ENCODE measurements at regions not wholly inside any gene's neighbourhood (a gene's known extent, or its start where the extent isn't known, plus 50 kb on each side); places are given as distances from the start of the nearest gene placed in this dataset.
"Not testable (repeated sequence)": the region's sequence is repeated elsewhere in the genome, so short reads cannot be mapped to it uniquely, and the experiment has no call there.

DNA sequence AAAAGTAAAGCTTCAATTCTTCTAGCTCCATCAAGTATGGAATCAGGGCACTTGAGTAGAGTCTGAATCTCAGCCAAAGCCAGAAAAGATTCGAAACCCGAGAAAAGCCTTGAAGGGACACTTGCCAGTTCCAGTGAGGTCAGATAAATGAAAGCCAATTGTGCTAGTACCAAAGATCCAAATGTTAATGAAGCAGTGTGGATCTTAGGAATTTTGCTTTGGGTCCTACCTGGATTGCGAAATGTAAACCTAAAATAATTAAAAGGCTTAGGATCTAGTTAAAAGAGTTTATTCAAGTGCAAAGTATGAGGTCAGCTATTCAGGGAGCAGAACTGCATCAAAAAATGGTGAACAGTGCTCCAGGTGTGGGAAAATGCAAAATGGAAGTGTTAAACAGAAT, 552.6 kb downstream of the NAP1L3 start:
- DNase-seq (ENCODE audit: low spot score), result no peak
- WGBS, result 74% methylated on average over 3 of the region's 3 CpGs
- no peaks in the 10 kb centered on the region for H3K4me1 ChIP-seq (ENCODE audit: control insufficient read depth in 4 of 4, insufficient read depth in 4 of 4, low read length in 3 of 4)
- no peaks in the 10 kb centered on the region for H3K9me3 ChIP-seq (ENCODE audit: control insufficient read depth in 4 of 4, low read length in 3 of 4)
- no peaks in the 10 kb centered on the region for H3K27me3 ChIP-seq (ENCODE audit: control insufficient read depth in 4 of 4, insufficient read depth in 4 of 4, low read length in 3 of 4)
- no peak overlapping the region for H3K4me3 ChIP-seq (ENCODE audit: low read depth in 1 of 3, low read length in 3 of 3)
- H3K9ac ChIP-seq (ENCODE audit: low read depth in 1 of 2, low read length in 2 of 2), result no peak overlapping the region
- no peaks in the 10 kb centered on the region for H3K36me3 ChIP-seq (ENCODE audit: control insufficient read depth in 4 of 4, insufficient read depth in 3 of 4, low read depth in 1 of 4, low read length in 3 of 4)
- TF ChIP-seq TAF1 (conservative IDR thresholded peaks at IDR 0.05), result no peak
- TF ChIP-seq, protein P1, sequence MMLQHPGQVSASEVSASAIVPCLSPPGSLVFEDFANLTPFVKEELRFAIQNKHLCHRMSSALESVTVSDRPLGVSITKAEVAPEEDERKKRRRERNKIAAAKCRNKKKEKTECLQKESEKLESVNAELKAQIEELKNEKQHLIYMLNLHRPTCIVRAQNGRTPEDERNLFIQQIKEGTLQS (IDR thresholded peaks at IDR 0.05), result no peak
- no peak overlapping the region for H3K27ac ChIP-seq (ENCODE audit: low read depth in 1 of 2, low read length in 2 of 2)

DNA sequence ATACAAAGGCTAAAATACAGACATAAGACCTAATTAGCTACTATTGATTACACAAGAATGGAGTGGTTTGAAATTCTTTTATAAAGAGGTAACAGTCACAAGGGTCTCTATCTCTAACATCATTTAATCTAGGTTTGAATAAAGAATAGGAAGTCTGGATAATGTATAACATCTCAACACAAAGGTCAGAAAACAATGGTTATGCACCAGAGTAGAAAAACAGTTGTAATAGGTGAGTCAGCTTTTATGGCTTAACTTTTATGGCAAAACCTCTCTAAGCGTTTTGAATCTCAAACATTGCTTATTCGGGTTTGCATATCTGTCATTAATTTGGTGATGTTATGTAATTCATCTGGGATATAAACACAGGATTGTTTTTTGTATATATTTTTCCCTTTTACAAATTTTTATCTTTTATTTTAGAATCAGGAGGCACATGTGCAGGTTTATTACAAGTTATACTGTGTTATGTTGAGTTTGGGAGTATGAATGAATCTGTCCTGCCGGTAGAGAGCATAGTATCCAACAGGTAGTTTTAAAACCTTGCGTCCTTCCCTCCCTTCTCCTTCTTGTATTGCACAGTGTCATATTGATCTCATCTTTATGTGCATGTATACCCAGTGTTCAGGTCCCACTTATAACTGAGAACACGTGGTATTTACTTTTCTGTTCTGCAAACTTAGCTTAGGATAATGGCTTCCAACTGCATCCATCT, 569.9 kb downstream of the NAP1L3 start:
- not testable (repeated sequence) for H3K4me1 ChIP-seq (ENCODE audit: control insufficient read depth in 4 of 4, insufficient read depth in 4 of 4, low read length in 3 of 4); H3K27ac ChIP-seq (ENCODE audit: low read depth in 1 of 2, low read length in 2 of 2); H3K27me3 ChIP-seq (ENCODE audit: control insufficient read depth in 4 of 4, insufficient read depth in 4 of 4, low read length in 3 of 4); H3K36me3 ChIP-seq (ENCODE audit: control insufficient read depth in 4 of 4, insufficient read depth in 3 of 4, low read depth in 1 of 4, low read length in 3 of 4); DNase-seq (ENCODE audit: low spot score); H3K9me3 ChIP-seq (ENCODE audit: control insufficient read depth in 4 of 4, low read length in 3 of 4); H3K9ac ChIP-seq (ENCODE audit: low read depth in 1 of 2, low read length in 2 of 2); H3K4me3 ChIP-seq (ENCODE audit: low read depth in 1 of 3, low read length in 3 of 3)
- WGBS, result 69% methylated on average over 5 of the region's 5 CpGs

DNA sequence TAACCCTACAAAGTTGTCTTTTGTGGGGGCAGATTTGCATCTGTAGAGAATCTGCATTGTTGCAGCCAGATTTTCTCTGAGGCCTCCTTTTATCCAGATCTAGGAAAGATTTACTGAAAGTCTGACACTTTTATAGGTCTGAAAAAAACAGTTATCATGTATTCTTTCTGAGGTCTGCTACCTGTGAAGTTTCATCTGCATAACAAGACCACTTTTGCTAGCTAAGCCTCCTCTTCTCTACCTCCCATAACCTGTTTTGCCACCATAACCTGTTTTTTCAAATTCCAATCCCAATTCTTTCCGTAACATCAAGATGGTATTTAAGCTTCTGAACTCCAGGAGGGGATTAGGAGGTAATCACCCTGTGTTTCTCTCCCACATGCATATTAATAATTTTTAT, 577.8 kb downstream of the NAP1L3 start:
- not testable (repeated sequence) for H3K4me1 ChIP-seq (ENCODE audit: control insufficient read depth in 4 of 4, insufficient read depth in 4 of 4, low read length in 3 of 4); H3K27me3 ChIP-seq (ENCODE audit: control insufficient read depth in 4 of 4, insufficient read depth in 4 of 4, low read length in 3 of 4); H3K9ac ChIP-seq (ENCODE audit: low read depth in 1 of 2, low read length in 2 of 2)

DNA sequence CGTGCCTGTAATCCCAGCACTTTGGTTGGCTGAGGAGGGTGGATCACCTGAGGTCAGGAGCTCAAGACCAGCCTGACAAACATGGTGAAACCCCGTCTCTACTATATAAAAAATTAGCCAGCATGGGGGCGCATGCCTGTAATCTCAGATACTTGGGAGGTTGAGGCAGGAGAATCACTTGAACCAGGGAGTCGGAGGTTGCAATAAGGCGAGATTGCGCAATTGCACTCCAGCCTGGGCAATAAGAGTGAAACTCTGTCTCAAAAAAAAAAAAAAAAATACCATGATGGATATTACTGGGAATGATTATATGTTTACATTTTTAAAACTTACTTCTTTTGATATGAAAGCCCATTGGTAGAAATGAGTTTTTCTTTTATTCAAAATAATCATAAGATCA, 594.5 kb downstream of the NAP1L3 start:
- not testable (repeated sequence) for H3K9me3 ChIP-seq (ENCODE audit: control insufficient read depth in 4 of 4, low read length in 3 of 4); H3K9ac ChIP-seq (ENCODE audit: low read depth in 1 of 2, low read length in 2 of 2); H3K4me1 ChIP-seq (ENCODE audit: control insufficient read depth in 4 of 4, insufficient read depth in 4 of 4, low read length in 3 of 4); DNase-seq (ENCODE audit: low spot score); H3K27me3 ChIP-seq (ENCODE audit: control insufficient read depth in 4 of 4, insufficient read depth in 4 of 4, low read length in 3 of 4); H3K36me3 ChIP-seq (ENCODE audit: control insufficient read depth in 4 of 4, insufficient read depth in 3 of 4, low read depth in 1 of 4, low read length in 3 of 4); H3K27ac ChIP-seq (ENCODE audit: low read depth in 1 of 2, low read length in 2 of 2); H3K4me3 ChIP-seq (ENCODE audit: low read depth in 1 of 3, low read length in 3 of 3)
- WGBS, result 81% methylated on average over 6 of the region's 6 CpGs

More for the DNA sequence above, 577.8 kb downstream of the NAP1L3 start:
- not testable (repeated sequence) for H3K4me3 ChIP-seq (ENCODE audit: low read depth in 1 of 3, low read length in 3 of 3); H3K9me3 ChIP-seq (ENCODE audit: control insufficient read depth in 4 of 4, low read length in 3 of 4); H3K36me3 ChIP-seq (ENCODE audit: control insufficient read depth in 4 of 4, insufficient read depth in 3 of 4, low read depth in 1 of 4, low read length in 3 of 4); DNase-seq (ENCODE audit: low spot score); H3K27ac ChIP-seq (ENCODE audit: low read depth in 1 of 2, low read length in 2 of 2)
- 79% methylated on average over 1 of the region's 1 CpG for WGBS

DNA sequence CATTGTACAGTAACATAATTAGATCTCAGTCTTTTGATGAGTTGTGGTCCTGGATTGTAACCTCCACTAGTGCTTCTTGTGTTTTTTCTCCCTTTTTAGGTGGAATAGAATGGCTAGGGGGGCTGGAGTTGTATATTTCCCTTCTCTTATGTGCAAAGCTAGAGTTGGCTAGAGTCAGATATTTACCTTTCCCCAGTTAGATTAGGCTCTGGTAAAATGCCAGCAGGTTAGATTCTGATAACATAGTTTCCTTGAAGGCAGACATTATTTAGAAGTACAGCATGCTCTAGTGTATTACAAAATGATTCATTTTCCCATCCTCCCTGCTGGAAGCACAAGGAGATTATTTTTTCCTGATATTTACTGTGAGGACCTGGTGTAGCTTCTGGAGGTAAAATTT, 618.1 kb downstream of the NAP1L3 start:
- not testable (repeated sequence) for H3K4me1 ChIP-seq (ENCODE audit: control insufficient read depth in 4 of 4, insufficient read depth in 4 of 4, low read length in 3 of 4); H3K9me3 ChIP-seq (ENCODE audit: control insufficient read depth in 4 of 4, low read length in 3 of 4); H3K36me3 ChIP-seq (ENCODE audit: control insufficient read depth in 4 of 4, insufficient read depth in 3 of 4, low read depth in 1 of 4, low read length in 3 of 4); H3K27me3 ChIP-seq (ENCODE audit: control insufficient read depth in 4 of 4, insufficient read depth in 4 of 4, low read length in 3 of 4); H3K4me3 ChIP-seq (ENCODE audit: low read depth in 1 of 3, low read length in 3 of 3); DNase-seq (ENCODE audit: low spot score); H3K27ac ChIP-seq (ENCODE audit: low read depth in 1 of 2, low read length in 2 of 2); H3K9ac ChIP-seq (ENCODE audit: low read depth in 1 of 2, low read length in 2 of 2)

DNA sequence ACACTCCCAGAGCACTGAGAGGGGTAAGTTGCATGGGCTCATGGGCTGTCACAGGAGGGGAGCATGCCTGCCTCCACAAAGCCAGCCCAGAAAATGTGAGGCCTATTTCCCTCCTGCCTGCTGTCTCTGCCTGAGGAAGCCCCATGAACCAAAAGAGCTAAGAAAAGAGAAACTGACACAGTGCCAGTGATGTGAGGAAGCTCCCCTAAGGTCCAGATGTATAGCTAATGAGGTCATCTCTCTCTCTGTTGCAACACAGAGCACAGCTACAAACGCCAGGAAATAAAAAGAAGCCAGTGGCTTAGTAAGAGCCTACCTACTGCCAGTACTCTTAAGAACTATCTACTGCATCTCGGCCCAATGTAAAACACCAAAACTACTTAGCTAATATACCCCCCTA, 653.5 kb downstream of the NAP1L3 start:
- H3K27ac ChIP-seq (ENCODE audit: low read depth in 1 of 2, low read length in 2 of 2); H3K27me3 ChIP-seq (ENCODE audit: control insufficient read depth in 4 of 4, insufficient read depth in 4 of 4, low read length in 3 of 4); H3K36me3 ChIP-seq (ENCODE audit: control insufficient read depth in 4 of 4, insufficient read depth in 3 of 4, low read depth in 1 of 4, low read length in 3 of 4); DNase-seq (ENCODE audit: low spot score); H3K4me1 ChIP-seq (ENCODE audit: control insufficient read depth in 4 of 4, insufficient read depth in 4 of 4, low read length in 3 of 4); H3K9ac ChIP-seq (ENCODE audit: low read depth in 1 of 2, low read length in 2 of 2); H3K4me3 ChIP-seq (ENCODE audit: low read depth in 1 of 3, low read length in 3 of 3); H3K9me3 ChIP-seq (ENCODE audit: control insufficient read depth in 4 of 4, low read length in 3 of 4): not testable (repeated sequence)
- WGBS, result 58% methylated on average over 2 of the region's 2 CpGs

DNA sequence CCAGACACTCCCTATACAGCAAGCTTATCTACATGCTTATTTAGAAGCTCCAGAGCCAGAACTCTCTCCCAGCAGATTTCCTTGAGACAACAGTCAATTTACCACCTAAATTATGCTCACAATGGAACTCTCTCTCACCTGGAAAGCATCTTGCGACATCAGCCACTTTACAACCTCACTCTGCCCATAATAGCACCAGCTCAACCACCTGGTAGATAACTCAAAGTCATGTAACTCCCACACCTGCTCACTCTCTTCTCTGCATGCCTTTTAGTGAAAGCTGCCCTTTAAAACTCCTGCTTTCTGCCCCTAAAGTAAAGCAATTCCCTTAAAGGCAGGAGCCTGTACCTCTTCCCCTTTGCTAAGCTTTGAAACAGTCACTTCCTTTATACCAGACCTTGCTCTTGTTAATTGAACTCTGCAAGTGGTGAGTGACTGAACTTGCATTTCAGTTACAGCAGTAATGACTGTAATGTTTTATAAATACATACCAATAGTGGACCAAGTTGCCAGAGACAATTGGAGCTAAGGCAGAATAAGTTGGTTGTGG, 658.8 kb downstream of the NAP1L3 start:
- not testable (repeated sequence) for H3K9ac ChIP-seq (ENCODE audit: low read depth in 1 of 2, low read length in 2 of 2); DNase-seq (ENCODE audit: low spot score); H3K4me3 ChIP-seq (ENCODE audit: low read depth in 1 of 3, low read length in 3 of 3); H3K27me3 ChIP-seq (ENCODE audit: control insufficient read depth in 4 of 4, insufficient read depth in 4 of 4, low read length in 3 of 4); H3K36me3 ChIP-seq (ENCODE audit: control insufficient read depth in 4 of 4, insufficient read depth in 3 of 4, low read depth in 1 of 4, low read length in 3 of 4); H3K4me1 ChIP-seq (ENCODE audit: control insufficient read depth in 4 of 4, insufficient read depth in 4 of 4, low read length in 3 of 4); H3K27ac ChIP-seq (ENCODE audit: low read depth in 1 of 2, low read length in 2 of 2); H3K9me3 ChIP-seq (ENCODE audit: control insufficient read depth in 4 of 4, low read length in 3 of 4)
- 16% methylated on average over 1 of the region's 1 CpG for WGBS

All from liver (tissue), 7 donors.